Lower leg skin (tissue), 3 donors: ENCODE measurements at regions not wholly inside any gene's neighbourhood (a gene's known extent, or its start where the extent isn't known, plus 50 kb on each side); places are given as distances from the start of the nearest gene placed in this dataset.

Experiments
- CTCF ChIP-seq, 3 donors: fragments of 450-650 bp; IDR thresholded peaks; one replicate each; pipeline ENCODE4 v1.5.1; 2016; ENCODE audit warnings: antibody characterized with exemption in 3 of 3, mild to moderate bottlenecking in 3 of 3, moderate library complexity in 2 of 3
- POLR2A ChIP-seq, 2 donors: fragments of 450-650 bp; IDR thresholded peaks; one replicate each; pipeline ENCODE4 v1.6.1; 2016 to 2017; ENCODE audit warnings: antibody characterized with exemption in 2 of 2, mild to moderate bottlenecking in 1 of 2, moderate library complexity in 1 of 2

- TF ChIP-seq CTCF (IDR thresholded peaks at IDR 0.05) = no peak
- TF ChIP-seq POLR2A (IDR thresholded peaks at IDR 0.05) = no peak
Observed at GRCh38 chr11:116500947-116501602, 271.7 kb downstream of the BUD13 start.
